ENCODE measurements at regions not wholly inside any gene's neighbourhood (a gene's known extent, or its start where the extent isn't known, plus 50 kb on each side); places are given as distances from the start of the nearest gene placed in this dataset.

GRCh38 chr4:71204056-71204455 lies 134.8 kb upstream of the SLC4A4 start:
- no peak for DNase-seq (ENCODE audit: extremely low read depth, low read depth)
- no peak for TF ChIP-seq CTCF (IDR thresholded peaks at IDR 0.05; ENCODE audit: low read depth, low read length)

DNA sequence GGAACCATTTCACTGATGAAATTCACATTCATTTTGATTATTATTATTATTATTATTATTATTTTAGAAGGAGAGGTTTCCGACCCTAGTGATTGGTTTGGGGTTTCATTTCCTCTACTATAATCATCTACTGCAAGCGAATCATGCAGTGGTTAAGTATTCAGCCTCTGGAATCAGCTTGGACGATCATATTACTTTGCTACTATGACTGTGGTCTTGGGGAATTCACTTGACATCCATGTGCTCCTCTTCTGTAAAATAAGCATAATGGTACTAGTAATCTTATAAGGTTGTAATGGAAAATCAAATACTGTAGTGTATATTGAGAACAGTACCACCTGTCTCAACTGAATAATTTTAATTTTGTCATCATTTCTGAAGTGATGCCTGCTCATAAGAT lies 132.1 kb upstream of the SLC4A4 start:
- no peak for TF ChIP-seq CTCF (IDR thresholded peaks at IDR 0.05; ENCODE audit: low read depth, low read length)
- no peak for DNase-seq (ENCODE audit: extremely low read depth, low read depth)

- no peak for TF ChIP-seq CTCF (IDR thresholded peaks at IDR 0.05; ENCODE audit: low read depth, low read length)
Observed at GRCh38 chr4:71209161-71209560, 129.7 kb upstream of the SLC4A4 start.

DNA sequence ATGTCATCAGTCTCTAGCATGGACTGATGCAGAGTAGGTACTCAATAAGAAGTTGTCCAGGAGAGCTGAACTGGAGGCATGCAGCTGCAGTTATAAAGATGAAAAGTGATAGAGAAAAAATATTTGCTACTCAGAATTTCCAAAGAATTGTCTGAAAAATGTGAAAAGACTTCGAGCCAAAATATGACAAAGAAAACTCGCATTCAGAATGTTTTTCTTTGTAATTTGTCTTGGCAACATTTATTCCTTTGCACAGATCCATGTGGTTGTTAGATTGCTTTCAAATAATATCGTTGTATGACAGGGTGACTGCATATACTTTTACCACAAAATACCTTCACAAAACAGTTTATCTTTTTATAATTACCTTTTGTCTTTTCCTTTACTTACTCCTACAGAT lies 128.0 kb upstream of the SLC4A4 start:
- no peak for TF ChIP-seq CTCF (IDR thresholded peaks at IDR 0.05; ENCODE audit: low read depth, low read length)
- no peak for DNase-seq (ENCODE audit: extremely low read depth, low read depth)

More at GRCh38 chr4:71209161-71209560, 129.7 kb upstream of the SLC4A4 start:
- no peak for DNase-seq (ENCODE audit: extremely low read depth, low read depth)

GRCh38 chr4:71211748-71212147 lies 127.1 kb upstream of the SLC4A4 start:
- no peak for DNase-seq (ENCODE audit: extremely low read depth, low read depth)
- TF ChIP-seq CTCF (IDR thresholded peaks at IDR 0.05; ENCODE audit: low read depth, low read length), result no peak

DNA sequence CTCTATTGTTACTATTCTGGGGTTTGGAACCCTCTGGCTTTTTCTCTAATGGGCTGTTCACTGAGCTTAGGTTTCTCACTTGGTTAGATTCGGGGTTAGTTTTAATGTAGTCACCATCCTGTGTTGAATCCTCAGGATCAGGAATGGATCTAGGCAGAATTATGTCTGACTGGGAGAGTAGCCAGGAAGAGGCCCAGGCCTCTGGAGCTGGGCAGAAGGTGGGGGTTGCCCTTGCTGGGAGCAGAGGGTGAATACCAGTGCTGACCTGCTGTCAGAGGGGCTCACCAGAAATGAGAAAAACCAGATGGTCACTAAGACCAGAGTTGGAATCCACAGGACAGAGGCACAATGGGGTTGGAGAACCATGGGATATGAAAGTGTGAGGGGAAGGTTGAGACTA lies 126.6 kb upstream of the SLC4A4 start:
- TF ChIP-seq CTCF (IDR thresholded peaks at IDR 0.05; ENCODE audit: low read depth, low read length), result no peak
- DNase-seq (ENCODE audit: extremely low read depth, low read depth), result no peak

DNA sequence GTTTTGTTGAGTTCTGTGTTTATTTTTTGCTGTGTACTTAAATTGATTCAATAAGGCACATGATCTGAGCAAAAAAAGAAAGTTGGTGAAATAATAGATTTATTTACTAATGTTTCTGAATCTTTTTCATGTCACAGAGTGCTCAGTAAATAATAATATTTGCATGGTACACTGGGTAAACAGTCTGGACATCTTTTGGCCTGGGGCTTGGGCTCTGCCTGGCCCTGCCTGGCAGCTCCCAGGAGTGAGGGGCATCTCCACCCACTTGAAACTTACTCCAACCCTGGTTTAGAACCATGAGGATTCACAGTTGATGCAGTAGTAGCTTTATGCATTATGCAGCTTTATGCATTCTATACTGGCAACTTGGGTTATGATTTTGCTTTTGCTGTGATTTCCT lies 124.2 kb upstream of the SLC4A4 start:
- TF ChIP-seq CTCF (IDR thresholded peaks at IDR 0.05; ENCODE audit: low read depth, low read length), result no peak
- no peak for DNase-seq (ENCODE audit: extremely low read depth, low read depth)

Data from AG09319 (cell line).